HFF-Myc (cell line): ENCODE measurements at regions not wholly inside any gene's neighbourhood (a gene's known extent, or its start where the extent isn't known, plus 50 kb on each side); places are given as distances from the start of the nearest gene placed in this dataset.

ENCODE experiments used
- DNase-seq: peaks from one replicate; pipeline ENCODE4 v3.0.0-alpha.2; 2011; ENCODE audit warnings: low read depth; ENCODE audit errors: extremely low read depth
- H3K4me3 ChIP-seq: replicated peaks from 2 replicates; pipeline ENCODE4 v1.5.1; 2011; ENCODE audit warnings: low read depth, mild to moderate bottlenecking, control low read depth, low read length
- TF ChIP-seq, protein P1 (sequence below): IDR thresholded peaks from 2 replicates; pipeline ENCODE4 v1.5.1; 2012; ENCODE audit warnings: mild to moderate bottlenecking, low read depth, low read length, control low read depth; ENCODE audit errors: missing control alignments

DNA sequence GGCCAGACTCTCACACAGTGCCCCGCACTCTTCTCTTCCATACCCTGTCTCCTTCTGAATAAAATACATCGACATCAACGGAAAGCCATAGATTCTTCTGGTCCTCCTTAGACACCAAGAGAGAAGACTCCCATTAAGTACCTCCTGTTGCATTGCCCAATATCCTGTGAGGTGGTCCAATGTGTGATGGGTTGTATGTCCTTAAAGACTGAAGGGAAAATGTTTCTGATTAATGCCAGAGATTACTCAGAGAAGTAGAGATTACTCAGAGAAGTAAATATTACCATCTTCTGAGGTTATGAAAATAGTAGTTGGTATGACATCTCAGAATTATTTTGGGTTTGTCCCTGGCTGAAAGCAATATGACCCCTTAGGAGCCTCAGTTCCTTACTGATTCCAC is 60.8 kb upstream of the GALNT15 start:
- no peak for DNase-seq
- TF ChIP-seq, protein P1, sequence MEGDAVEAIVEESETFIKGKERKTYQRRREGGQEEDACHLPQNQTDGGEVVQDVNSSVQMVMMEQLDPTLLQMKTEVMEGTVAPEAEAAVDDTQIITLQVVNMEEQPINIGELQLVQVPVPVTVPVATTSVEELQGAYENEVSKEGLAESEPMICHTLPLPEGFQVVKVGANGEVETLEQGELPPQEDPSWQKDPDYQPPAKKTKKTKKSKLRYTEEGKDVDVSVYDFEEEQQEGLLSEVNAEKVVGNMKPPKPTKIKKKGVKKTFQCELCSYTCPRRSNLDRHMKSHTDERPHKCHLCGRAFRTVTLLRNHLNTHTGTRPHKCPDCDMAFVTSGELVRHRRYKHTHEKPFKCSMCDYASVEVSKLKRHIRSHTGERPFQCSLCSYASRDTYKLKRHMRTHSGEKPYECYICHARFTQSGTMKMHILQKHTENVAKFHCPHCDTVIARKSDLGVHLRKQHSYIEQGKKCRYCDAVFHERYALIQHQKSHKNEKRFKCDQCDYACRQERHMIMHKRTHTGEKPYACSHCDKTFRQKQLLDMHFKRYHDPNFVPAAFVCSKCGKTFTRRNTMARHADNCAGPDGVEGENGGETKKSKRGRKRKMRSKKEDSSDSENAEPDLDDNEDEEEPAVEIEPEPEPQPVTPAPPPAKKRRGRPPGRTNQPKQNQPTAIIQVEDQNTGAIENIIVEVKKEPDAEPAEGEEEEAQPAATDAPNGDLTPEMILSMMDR = no peak
- no peak overlapping the region for H3K4me3 ChIP-seq

DNA sequence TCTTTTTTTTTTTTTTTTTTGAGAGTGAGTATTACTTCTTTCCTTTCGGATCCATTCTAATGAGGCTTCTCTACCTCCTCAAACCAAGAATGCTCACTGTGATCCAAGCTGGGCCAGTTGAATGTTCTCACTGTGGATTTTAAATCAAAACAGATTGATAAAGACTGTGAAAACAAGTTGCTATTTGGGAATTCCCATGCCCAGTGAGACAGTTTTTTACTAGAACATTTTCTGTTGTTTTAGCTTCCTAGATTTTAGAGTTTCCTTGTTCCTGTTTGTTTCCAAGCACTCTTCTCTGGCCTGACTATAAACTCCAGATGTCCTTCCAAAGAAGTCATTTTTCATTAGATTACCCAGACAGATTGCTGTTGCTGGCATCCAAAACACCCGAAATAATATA is 60.1 kb upstream of the GALNT15 start:
- TF ChIP-seq, protein P1 = no peak
- H3K4me3 ChIP-seq = no peak overlapping the region
- DNase-seq = no peak

DNA sequence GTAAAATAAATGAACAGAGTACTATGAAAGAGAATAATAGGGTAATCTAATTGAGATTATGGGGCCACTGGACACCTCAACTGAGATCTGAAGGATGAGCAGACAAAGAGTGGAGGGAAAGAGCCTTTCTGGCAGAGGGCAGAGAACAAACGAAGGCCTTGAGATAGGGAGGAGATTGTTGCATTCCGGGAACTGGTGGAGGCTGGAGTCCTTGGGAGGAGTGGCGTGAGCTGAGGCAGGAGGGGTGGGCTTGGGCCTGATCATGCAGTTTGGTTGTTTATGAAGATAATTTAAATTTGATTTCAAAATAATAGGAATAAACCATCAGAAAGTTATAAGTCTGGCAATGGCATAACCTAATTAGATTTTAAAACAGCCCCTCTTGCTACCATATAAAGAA is 59.5 kb upstream of the GALNT15 start:
- no peak for DNase-seq
- H3K4me3 ChIP-seq = no peak overlapping the region

DNA sequence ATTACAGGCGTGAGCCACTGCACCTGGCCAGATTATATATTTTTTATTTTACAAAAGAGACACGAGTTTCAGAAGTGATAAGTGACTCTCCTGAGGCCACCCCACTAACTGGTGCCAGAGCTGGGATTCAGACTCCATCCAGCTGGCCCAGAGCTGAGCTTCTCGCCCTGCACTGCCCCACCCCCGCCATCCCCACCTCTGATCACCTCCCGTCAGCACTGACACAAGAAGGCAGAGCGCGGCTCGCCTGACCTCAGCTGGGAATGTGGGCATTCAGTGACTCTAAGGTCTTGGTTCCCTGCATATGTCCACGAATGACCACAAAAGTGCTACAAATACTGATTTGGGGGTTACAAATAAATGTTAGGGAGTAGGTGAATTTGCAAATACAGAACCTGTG is 56.1 kb upstream of the GALNT15 start:
- no peak for DNase-seq
- H3K4me3 ChIP-seq = no peak overlapping the region
- TF ChIP-seq, protein P1 = no peak

More for the DNA sequence above, 59.5 kb upstream of the GALNT15 start:
- TF ChIP-seq, protein P1 = no peak

DNA sequence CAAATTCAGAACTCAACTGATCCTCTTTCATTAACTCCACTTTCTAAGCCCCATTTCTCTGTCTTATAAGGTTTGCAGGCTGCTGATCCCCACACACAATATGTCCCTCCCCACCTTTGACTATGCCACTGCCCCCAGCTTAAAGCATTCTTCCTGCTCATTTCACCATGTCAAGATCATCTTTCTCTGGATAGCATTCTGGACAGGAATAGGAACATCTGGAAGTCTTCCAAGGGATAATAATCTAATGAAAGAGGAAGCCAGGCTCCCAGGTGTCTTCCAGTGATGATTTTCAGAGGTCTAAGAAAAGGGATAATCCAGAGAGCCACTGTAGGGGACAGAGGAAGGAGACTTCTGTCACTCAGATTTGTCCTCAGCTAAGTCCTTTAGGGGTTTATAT is 54.6 kb upstream of the GALNT15 start:
- TF ChIP-seq, protein P1 = no peak
- no peak overlapping the region for H3K4me3 ChIP-seq
- DNase-seq = no peak

DNA sequence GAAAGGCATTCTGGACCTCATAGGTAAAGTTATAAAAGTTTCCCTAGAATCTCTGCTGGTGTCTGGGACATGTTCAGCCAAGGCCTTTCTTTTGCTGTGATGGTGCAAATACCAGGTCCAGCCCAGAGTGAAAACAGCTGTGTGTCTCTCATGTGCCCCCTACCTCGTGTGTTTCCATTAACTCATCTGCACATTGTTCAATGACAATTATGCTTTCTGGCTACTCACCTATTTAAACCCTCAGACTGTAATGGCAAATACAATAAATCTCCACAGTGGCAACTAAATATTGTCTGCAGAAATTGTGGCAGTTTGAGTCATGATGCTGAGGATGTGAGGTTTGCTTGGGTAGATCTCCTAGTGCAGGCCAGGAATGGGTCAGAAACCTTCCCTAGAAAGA is 53.1 kb upstream of the GALNT15 start:
- TF ChIP-seq, protein P1 = no peak
- no peak for DNase-seq
- no peak overlapping the region for H3K4me3 ChIP-seq

DNA sequence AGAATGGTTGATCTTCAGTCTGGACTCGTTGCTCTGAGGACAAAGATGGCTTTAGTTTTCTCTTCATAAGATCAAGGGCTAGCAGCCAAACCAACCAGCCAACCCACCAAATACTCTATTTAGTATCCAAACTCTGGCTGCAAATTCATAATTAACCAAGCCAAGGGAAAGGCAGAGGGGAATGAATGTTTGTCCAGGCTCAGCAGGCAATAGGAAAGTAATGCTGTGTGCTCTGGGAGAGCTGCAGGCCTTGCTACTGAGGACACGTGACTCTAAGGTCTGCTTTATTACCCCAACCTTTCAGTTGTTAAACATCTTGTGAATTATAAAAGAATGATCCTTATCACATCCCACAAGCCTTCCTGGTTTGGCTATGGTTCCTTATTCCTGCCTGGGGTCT is 52.3 kb upstream of the GALNT15 start:
- no peak for DNase-seq
- TF ChIP-seq, protein P1 = no peak
- no peak overlapping the region for H3K4me3 ChIP-seq
